HG02970 (cell line): ENCODE measurements at regions not wholly inside any gene's neighbourhood (a gene's known extent, or its start where the extent isn't known, plus 50 kb on each side); places are given as distances from the start of the nearest gene placed in this dataset.

Experiments used
- ATAC-seq: cut with Tn5 transposase; IDR thresholded peaks from one replicate; pipeline ENCODE4 v1.9.1; 2021; ENCODE audit warnings: mild to moderate bottlenecking, moderate library complexity, moderate number of reproducible peaks; ENCODE audit not compliant: unreplicated experiment, low FRiP score

- no peak for ATAC-seq
Observed at GRCh38 chr12:59260202-59260601, 335.6 kb upstream of the SLC16A7 start.

- no peak for ATAC-seq
Observed at GRCh38 chr12:59252731-59253130, 332.4 kb upstream of the LRIG3 start.

- no peak for ATAC-seq
Observed at GRCh38 chr12:59250766-59251165, 330.5 kb upstream of the LRIG3 start.

- ATAC-seq: no peak
Observed at GRCh38 chr12:59240048-59240447, 319.7 kb upstream of the LRIG3 start.

GRCh38 chr12:59234391-59234790 is 314.1 kb upstream of the LRIG3 start:
- ATAC-seq: no peak

GRCh38 chr12:59230334-59230733 is 310.0 kb upstream of the LRIG3 start:
- ATAC-seq: no peak

GRCh38 chr12:59219148-59219547 is 298.8 kb upstream of the LRIG3 start:
- no peak for ATAC-seq

GRCh38 chr12:59196989-59197388 is 276.7 kb upstream of the LRIG3 start:
- no peak for ATAC-seq

GRCh38 chr12:59194794-59195193 is 274.5 kb upstream of the LRIG3 start:
- ATAC-seq: no peak

GRCh38 chr12:59193476-59194050 is 273.3 kb upstream of the LRIG3 start:
- no peak for ATAC-seq

GRCh38 chr12:59191372-59191771 is 271.1 kb upstream of the LRIG3 start:
- ATAC-seq: no peak

GRCh38 chr12:59186451-59186850 is 266.1 kb upstream of the LRIG3 start:
- no peak for ATAC-seq

- ATAC-seq: no peak
Observed at GRCh38 chr12:59185295-59185694, 265.0 kb upstream of the LRIG3 start.

- no peak for ATAC-seq
Observed at GRCh38 chr12:59182658-59183455, 262.6 kb upstream of the LRIG3 start.

GRCh38 chr12:59182191-59182590 is 261.9 kb upstream of the LRIG3 start:
- ATAC-seq: no peak

GRCh38 chr12:59181196-59181777 is 261.0 kb upstream of the LRIG3 start:
- no peak for ATAC-seq

GRCh38 chr12:59179231-59179630 is 258.9 kb upstream of the LRIG3 start:
- ATAC-seq: no peak

GRCh38 chr12:59173695-59174094 is 253.4 kb upstream of the LRIG3 start:
- ATAC-seq: no peak

- ATAC-seq: no peak
Observed at GRCh38 chr12:59168647-59169046, 248.3 kb upstream of the LRIG3 start.

GRCh38 chr12:59166457-59166856 is 246.2 kb upstream of the LRIG3 start:
- no peak for ATAC-seq

GRCh38 chr12:59164991-59165718 is 244.9 kb upstream of the LRIG3 start:
- ATAC-seq: no peak
